ENCODE measurements at regions not wholly inside any gene's neighbourhood (a gene's known extent, or its start where the extent isn't known, plus 50 kb on each side); places are given as distances from the start of the nearest gene placed in this dataset.
A peak's percentile ranks its signal among the peaks of the same experiment; 100 is the strongest.

DNA sequence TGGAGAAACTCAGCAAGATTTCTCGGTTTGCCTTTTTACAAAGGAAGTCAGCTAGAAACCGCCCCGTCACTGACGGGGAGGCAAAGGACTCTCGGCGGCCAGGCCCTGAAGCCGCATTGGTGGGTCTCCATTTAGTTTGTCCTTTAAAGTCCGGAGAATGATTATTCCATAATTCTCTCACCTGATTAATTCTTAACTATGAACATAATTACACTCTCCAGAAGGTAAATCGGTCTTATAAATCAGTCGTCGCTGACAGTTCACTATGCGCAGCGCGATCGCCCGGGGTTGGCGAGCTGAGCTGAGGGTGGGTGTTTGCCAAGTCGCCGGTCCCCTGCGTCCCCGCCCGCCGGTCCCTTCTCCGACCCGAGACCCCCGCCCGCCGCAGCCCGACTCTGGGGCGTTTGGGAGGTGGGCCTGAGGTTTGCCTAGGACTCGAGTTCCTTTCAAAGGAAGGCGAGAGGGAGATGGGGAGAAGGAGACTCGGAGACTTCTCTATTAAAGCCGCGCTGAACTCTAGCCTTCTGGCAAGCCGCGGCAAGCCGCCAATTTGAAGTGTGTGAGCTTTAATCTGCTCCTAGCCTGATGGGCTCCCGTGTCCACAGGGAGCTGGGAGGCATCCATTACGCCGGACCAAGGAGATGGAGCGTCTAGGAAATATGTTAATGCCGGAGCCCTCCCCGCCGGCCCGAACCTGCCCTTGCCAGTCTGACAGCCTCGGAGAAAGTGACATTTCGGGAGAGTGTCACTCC, 392.9 kb downstream of the NOVA1 start:
- peak; percentile 55 for DNase-seq (ENCODE audit: low read depth)

DNA sequence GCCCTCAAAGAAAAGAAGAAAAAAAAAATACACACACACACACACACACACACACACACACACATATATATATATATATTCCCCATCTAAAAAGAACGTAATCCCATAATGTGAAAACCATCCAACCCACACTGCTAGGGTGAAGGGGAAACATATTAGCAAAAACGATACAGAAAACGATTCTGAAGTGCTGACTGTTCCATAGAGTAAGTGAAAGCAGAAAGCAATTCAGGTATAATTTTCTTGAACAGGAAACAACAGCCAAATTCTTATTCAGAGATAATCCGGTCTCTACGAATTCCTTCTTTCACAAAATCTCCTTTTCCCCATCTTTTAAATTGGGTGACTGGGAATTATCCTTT, 393.5 kb downstream of the NOVA1 start:
- no peak for DNase-seq (ENCODE audit: low read depth)

DNA sequence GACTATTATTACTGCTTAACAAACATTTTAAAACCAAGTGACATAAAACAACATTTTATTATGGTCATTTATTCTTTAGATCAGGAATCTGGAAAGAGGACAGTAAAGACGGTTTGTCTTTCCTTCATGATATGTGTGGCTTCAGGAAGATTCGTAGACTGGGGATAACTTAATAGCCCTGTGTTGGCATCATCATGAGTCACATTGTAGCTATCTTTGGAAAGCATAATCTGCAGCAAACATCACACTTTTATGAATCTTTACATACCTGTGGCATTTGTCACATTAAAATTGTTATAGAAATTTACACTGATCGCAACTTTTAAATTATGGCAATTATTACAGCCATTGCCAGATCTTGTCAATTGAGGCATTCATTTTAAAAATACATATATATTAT, 397.1 kb downstream of the NOVA1 start:
- peak; percentile 66 for DNase-seq (ENCODE audit: low read depth)

DNA sequence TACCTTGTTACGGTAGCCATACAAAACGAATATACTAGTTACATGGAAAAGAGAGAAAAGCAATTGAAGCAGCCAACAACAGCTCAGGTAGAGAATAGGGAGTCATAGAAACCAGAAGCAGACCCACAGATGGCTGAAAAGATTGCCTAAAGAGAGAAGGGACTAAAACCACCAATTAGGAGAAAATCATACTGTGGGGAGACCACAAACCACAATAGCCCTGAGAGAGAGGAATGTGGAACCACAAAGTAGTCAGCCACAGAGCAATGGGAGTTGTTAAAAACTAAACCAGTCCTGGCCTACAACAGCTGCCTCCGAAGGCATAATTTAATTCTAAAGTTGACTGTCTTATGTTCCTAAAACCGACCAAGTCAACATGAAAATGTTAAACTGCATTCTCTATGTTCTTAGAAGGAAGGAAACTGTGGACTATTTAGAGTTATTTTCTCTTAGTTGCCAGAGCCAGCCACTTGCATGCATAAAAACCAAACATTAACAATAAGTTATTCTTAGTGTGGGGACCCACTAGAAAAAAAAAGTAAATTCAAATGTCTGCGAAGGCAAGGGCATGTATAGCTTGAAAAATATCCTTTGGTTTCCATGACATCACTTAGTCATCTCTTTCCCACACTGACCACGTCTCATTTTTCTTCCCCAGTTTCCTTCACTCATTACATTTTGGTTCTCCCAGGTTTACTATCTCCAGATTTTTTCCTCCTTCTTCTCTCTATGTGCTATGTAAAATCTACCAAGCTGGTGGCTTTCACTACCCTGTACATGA, 398.1 kb downstream of the NOVA1 start:
- peak; percentile 89 for DNase-seq (ENCODE audit: low read depth)

DNA sequence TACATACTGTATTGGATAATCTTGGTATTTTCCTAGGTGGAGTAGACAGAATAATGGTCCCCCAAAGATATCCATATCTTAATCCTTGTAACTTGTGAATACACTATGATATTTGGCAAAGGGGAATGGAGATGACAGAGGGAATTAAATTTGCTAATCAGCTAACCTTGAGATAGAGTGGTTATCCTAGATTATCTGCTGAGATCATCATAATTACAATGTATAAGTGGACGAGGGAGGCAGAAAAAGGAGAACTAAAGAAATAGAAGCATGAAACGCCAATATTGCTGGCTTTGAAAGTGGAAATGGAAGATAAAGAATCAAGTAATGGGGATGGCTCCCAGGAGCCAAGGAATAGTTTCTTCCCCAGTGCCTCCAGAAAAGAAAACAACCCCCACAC, 398.7 kb downstream of the NOVA1 start:
- DNase-seq (ENCODE audit: low read depth) = no peak

DNA sequence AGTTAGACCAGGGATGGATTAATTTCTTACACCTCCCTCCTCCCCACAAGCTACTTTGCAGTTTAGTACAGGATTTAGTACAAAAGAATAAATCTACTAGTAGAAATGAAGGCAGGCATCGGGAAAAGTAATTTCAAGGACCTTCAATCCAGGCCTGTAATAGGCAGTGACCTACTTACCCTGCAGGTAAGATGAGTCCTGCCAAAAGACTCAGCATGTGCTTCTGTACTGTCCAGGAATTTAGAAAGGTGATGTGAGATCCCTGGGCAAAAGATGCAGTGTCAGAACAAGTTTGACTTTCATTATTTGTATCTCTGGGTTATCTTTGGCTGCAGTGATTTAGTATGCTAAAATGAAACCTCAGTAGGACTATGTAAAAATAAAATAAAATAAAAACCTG, 403.0 kb downstream of the NOVA1 start:
- no peak for DNase-seq (ENCODE audit: low read depth)

DNA sequence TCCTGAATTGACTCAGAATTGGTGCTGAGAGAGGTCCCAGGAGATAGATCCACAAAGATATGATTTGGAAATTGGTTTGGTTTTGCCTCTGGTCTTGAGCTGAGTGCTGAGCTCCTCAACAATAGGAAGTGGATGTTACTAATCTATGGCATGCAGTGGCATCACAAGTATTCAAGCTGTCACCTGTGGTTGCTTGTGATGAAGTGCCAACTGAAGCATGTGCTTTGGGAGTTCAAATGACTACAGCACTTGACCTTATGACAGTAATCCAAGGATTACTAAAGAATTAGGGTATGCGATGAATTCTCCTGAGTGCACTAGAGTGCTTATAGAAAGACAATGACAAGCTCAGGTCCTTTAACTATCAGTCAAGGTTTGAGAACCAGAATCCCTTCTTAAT, 406.2 kb downstream of the NOVA1 start:
- DNase-seq (ENCODE audit: low read depth) = no peak

DNA sequence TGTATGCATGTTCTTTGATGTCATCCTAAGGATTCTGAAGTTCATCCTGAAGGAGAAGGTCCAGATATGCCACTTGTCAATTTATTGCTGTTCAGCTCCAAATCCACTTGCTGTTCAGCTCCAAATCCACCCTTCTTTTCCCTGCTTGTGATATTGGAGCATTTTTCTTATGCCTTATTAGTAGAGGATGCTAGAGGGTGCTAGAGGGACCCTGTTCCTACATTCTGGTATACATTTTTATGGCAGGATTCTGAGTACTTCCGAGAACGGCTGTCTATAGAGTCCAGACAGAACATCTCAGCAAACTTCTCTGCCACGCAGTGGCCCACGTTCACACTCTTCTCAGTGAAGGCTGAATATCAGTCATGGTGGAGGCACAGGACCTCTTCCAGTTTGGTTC, 406.7 kb downstream of the NOVA1 start:
- peak; percentile 17 for DNase-seq (ENCODE audit: low read depth)

DNA sequence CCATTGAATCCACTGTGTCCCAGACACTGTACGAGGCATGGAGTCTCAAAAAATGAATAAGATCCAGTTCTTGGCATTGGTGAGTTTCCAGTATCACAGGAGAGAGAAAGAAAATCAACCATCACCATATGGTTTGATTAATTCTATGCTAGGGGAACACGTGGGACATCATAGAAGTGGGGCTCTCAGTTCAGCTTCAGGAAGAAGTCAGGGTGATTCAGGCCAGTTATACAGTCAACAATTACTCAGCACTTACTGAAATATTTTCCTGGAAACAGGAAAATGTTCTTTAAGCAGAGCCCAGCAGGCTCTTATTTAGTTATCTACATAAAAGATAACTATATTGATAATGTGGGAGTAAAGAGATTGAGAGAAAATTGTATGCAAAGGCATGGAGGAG, 407.2 kb downstream of the NOVA1 start:
- DNase-seq (ENCODE audit: low read depth) = peak; percentile 21

DNA sequence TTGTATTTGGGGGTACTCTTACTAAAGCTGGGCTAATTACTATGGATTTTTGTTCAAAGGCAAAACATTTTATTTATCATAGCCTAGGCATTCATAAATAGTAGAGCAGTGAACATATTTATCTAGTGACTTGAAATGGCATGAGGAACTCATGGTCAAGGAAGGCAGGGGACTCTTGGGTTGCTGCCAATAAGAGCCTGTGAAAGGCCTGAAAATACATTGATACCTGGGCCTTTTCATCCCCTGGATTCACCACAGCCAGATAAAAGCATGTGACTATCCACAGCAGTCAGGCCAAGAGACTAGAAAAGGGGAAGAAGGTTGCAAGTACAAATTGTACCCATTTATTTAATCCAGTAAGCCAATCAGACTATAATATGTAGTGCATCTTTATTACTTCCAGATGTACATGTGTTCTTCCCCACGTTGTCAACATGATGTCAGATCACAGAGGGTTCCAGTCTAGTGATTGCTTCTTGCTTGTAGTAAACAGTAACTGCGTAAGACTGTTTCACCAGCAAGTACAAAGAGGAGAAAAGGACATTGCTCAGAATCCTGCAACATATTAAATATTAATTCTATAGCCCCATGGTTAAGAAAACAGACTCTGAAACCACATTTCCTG, 409.7 kb downstream of the NOVA1 start:
- no peak for DNase-seq (ENCODE audit: low read depth)

DNA sequence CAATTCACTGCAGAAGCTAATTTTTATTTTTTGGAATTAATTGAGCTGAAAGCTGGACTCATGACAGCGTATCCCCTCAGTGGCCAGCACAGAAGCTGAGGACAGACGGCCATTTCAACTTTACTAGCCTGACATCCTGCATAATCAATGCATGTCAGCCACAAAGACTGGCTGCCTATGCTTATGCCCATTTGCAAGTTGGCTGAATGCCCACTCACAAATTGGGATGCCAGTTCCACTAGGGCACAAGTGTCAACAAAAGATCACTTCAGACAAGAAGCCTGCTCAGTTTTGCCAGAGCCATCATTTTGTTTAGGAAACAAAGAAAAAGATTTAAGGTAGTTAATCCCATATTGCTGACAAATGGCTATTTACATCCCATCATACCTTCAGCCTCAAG, 417.6 kb downstream of the NOVA1 start:
- DNase-seq (ENCODE audit: low read depth) = no peak

DNA sequence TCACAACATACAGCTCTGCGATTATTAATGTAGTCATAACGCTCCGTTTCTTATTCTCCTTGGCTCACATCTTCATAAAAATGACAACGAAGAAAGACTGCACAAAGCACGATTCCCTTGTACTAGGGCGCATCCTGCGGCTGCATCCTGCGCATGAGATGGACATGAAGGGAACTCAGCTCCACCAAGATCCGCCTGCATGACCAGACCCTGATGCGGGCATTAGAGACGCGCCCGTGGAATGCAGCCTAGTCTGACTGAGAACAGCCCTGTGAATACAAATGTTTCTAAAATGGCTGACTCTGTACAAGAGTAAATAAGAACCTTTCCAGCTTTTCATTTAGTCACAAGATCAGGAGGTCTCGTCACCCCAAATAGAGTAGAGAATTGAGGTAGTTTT, 422.2 kb downstream of the NOVA1 start:
- no peak for DNase-seq (ENCODE audit: low read depth)

DNA sequence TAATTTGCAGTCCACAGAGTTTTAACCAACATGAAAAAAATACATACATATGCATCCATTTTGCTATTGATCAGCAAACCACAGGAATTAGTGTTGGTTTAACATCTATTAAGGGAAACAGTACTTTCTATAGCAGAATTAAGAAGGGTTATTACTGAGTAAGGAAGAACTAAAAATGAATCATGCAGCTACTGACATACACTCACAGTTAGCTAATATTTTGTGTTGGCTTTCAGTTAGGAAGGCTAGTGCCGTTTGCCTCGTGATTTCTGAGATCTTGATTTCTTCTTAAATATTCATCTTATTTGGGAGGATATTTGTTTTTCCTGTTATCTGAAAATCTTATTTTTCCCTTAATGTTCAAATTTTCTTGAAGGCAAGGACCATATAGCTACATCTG, 423.4 kb downstream of the NOVA1 start:
- no peak for DNase-seq (ENCODE audit: low read depth)

DNA sequence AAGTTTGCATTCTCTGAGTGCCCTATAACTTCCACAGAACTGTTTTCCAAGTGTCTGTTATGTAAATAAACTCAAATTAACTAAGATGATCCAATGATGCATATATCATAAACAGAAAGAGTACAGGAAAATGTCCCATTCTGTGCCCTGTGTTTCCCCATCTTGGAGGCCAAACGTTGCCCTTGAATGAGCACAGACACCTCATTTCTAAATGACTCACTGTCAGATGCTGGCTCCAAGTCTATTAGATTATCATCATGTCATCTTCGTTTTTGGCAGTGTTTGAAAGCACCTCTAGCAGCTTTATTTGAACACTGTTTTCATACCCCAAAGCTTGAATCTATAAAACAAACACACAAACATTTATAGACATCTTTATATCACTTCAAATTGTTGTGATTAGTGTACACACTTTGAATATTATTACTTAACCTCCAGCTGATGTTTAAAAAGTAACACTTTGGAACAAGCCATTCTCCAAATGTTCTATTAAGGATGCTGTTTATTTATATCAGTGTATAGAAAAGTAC, 424.2 kb downstream of the NOVA1 start:
- no peak for DNase-seq (ENCODE audit: low read depth)

DNA sequence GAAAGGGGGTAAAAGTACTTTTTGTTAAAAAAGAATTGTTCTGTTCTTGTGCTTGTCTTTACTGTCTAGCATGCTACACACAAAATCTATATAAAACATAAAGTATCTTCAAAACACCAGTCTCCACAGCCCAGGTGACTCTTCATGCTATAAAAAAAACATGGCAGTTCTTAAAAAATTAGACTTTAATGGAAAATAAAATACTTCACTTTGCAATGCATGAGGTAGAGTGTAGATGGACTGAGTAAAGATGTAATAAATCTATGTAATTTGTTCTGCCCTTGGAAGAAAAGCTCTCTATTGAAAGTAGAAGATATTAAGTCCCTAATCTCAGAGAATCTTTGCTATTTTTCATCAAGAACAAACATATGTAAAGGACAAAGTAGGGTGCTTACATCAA, 425.4 kb downstream of the NOVA1 start:
- no peak for DNase-seq (ENCODE audit: low read depth)

DNA sequence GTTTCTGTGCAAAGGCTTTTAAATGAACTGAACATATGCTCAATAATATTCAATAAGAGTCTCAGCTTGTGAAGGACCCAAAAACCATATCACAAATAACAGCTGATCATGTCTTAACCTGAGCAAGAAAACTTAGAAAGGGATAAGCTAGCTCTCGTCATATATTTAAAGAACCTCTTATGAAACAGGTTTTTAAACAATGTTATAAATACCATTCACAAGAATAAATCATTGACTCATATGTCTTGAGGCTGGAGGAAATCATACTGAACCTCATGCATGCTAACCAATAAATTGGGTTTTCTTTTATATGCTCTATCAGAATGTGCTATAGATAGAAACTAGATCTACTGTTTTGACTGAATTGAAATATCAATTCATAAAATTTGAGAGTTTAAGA, 426.9 kb downstream of the NOVA1 start:
- no peak for DNase-seq (ENCODE audit: low read depth)

DNA sequence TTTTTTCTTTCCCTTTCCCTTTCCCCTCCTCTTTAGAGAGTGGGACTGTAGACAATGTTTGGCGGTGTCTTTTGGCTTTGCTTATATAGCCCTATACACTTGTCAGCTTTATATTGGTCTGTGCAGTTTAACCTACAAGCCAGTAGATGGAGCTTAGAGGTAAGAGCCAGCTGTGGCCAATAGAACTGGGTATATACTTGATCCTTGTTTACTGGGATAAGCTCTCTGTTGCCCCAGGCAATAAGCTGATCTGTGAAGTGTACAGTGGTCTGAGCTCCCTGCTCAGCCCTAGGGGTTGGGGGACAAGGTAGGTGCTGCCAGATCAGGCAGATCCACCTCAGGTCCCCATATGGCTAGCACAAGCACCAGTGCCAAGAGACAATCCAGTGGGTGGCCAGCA, 434.1 kb downstream of the NOVA1 start:
- peak; percentile 5 for DNase-seq (ENCODE audit: low read depth)

DNA sequence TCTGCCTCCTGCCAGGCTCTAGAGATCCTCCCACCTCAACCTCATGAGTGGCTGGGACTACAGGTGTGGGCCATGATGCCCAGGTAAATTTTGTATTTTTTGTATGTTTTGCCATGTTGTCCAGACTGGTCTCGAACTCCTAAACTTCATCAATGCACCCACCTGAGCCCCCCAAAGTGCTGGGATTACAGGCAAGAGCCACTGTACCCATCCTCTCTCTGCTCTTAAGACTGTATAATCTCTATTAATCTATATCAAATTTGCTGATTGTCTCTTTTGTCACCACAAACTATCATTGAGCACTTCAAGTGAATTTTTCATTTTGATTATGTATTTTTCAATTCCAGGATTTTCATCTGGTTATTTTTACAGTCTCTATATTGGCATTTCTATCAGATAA, 440.3 kb downstream of the NOVA1 start:
- no peak for DNase-seq (ENCODE audit: low read depth)

DNA sequence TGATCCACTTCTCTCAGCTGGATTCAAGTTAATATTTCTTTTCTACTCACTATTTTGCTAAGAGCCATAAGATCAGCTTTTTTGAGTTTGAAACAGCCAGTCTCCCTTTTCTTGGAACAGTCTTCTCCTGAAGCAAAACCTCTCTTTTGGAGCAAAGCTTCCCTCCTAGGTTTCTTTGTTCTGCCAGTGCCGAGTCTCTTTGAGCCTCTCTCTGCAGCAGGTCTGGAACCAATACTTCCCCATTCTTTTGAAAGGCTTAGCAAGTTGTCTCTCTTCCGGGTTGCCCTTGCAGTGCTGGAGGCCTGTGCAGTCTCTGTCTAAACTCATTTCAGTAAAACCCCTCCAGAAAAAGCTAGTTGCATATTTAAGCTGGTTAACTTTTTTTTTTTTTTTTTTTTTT, 454.8 kb downstream of the NOVA1 start:
- DNase-seq (ENCODE audit: low read depth) = no peak

DNA sequence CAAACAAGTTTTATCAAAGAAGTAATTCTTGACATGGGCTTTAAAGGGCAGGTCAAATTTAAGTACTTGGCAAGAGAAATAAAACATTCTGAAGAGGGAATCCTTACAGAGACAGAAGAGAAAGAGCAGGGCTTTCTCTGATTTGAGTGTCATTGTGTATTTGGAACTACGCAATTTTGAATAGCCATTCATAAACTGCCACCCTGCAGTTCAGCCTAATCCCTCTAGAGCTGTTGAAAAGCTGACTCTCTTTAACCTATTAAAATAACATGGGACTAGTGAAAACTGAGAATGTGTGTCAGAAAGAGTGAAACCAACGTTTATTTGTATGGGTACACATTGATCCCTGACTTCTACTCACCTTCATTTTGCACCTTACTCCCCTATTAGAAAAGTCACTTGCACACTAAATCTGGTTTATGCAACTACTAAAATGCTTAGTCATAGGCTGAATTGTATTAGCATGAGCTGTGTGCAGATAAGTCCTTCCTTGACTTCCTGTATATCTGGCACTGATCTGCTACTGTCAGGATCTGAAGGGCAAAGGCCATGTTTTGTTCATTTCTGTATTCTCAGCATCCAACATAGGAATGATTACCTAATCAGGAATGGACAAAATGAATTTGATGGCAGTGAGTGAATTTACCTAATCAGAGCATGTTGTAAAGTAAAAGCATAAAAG, 458.9 kb downstream of the NOVA1 start:
- DNase-seq (ENCODE audit: low read depth) = no peak

DNA sequence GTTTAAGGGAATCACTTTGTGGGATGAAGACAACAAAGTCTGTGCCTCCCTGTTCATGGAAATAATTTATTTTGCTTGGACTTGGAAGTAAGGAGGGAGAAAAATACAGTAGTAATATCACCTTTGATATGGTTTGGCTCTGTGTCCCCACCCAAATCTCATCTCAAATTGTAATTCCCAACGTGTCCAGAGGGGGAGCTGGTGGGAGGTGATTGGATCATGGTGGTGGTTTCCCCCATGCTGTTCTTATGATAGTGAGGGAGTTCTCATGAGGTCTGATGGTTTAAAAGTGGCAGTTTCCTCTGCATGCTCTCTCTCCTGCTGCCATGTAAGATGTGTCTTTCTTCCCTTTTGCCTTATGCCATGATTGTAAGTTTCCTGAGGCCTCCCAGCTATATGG, 460.7 kb downstream of the NOVA1 start:
- DNase-seq (ENCODE audit: low read depth) = no peak

DNA sequence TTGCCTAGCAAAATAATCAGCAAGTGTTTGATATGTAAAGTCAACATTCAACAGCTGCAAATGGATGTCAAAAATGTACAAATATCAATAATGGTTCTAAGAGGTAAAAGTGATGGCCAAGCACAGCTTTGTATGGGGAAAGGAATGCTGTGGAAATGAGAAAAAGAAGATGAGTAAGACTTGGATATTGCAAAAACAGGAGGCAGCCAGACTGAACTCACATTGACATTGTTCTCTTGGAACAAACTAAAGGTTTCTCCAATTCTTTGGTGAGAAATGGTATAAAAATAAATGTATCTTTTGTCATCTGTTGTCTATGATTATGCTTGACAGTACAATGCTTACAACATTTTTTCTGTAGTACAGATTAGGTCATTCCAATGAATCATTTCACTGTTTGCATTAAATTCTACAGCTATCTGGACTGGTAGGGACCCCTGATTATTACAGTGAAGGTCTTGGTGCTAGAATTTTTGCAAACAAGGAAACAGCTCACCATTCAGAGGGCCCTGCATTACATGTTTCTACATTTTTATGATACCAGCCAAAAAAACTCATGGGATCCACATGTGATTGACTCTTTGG, 465.7 kb downstream of the NOVA1 start:
- DNase-seq (ENCODE audit: low read depth) = no peak
